ENCODE measurements at regions not wholly inside any gene's neighbourhood (a gene's known extent, or its start where the extent isn't known, plus 50 kb on each side); places are given as distances from the start of the nearest gene placed in this dataset.

DNA sequence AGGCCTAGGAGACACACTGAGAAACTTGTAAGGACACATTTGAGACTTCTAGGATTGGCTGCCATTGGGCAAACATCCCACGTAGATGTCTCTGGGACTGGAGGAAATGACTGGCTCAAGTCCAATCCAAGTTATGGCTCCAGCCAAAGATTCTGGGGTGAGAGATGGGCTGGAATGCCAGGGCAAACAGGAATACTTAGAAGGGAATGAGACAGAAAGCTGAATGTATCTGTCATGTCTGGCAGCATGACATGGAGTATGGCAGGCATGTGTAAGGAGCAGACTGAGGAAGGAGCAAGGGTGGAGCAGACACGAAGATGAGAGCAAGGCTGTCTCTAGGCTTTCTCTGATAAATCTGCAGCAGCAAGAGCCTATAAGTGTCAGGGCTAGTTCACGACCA is 209.2 kb downstream of the PHLDA1 start:
- TF ChIP-seq, protein P1, sequence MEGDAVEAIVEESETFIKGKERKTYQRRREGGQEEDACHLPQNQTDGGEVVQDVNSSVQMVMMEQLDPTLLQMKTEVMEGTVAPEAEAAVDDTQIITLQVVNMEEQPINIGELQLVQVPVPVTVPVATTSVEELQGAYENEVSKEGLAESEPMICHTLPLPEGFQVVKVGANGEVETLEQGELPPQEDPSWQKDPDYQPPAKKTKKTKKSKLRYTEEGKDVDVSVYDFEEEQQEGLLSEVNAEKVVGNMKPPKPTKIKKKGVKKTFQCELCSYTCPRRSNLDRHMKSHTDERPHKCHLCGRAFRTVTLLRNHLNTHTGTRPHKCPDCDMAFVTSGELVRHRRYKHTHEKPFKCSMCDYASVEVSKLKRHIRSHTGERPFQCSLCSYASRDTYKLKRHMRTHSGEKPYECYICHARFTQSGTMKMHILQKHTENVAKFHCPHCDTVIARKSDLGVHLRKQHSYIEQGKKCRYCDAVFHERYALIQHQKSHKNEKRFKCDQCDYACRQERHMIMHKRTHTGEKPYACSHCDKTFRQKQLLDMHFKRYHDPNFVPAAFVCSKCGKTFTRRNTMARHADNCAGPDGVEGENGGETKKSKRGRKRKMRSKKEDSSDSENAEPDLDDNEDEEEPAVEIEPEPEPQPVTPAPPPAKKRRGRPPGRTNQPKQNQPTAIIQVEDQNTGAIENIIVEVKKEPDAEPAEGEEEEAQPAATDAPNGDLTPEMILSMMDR (conservative IDR thresholded peaks at IDR 0.05; ENCODE audit: low read depth, low read length), result no peak
- no peak for TF ChIP-seq EZH2 (IDR thresholded peaks at IDR 0.05; ENCODE audit: low read length, unreplicated experiment)

Measured in PC-3 (cell line).